ENCODE measurements at regions not wholly inside any gene's neighbourhood (a gene's known extent, or its start where the extent isn't known, plus 50 kb on each side); places are given as distances from the start of the nearest gene placed in this dataset. TPM values are rescaled to one million over a fixed set of nuclear protein-coding genes. Genes with fewer than 3 reads are reported as not detected.

Small RNA genes lying in the stretch of these regions (small RNA-seq; reads per million reads assigned to genes)
- not detected for gene AC111193.1 (ENCODE audit: insufficient read depth)
